ENCODE measurements at regions not wholly inside any gene's neighbourhood (a gene's known extent, or its start where the extent isn't known, plus 50 kb on each side); places are given as distances from the start of the nearest gene placed in this dataset.

DNA sequence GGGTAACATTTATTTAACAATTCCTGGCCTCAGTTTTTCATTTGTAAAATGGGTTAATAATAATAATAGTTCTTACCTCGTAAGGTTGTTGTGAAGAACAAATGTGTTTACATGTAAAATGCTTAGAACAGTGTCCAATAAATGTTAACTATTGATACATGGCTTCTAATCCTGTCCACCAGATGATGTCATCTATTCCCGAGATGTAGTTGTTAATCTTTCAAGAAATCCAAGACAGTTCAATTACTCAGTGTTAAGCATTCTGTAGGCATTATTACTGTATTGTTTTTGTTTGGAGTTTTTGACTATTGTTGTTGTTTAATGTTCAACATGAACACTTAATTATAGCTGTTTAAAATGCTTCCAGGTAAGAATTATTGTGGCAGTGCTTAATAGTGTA, 131.0 kb upstream of the FNDC3A start:
- H3K9ac ChIP-seq (ENCODE audit: low read depth, low read length, poor library complexity): no peak overlapping the region
- no peak overlapping the region for H3K27ac ChIP-seq (replicated peaks; ENCODE audit: low read length)
- no peak overlapping the region for H2BK5ac ChIP-seq (ENCODE audit: low read length)
- no peaks in the 10 kb centered on the region for H3K79me1 ChIP-seq (ENCODE audit: low read depth, low read length)
- H2BK15ac ChIP-seq (ENCODE audit: low read length): no peak overlapping the region
- H4K8ac ChIP-seq (ENCODE audit: low read depth, low read length): no peak overlapping the region
- no peak overlapping the region for H3K4me3 ChIP-seq (ENCODE audit: low read length in 2 of 2)
- H4K91ac ChIP-seq (ENCODE audit: low read depth, low read length, poor library complexity): no peak overlapping the region
- H3K4me2 ChIP-seq (ENCODE audit: insufficient read depth, low read length, poor library complexity, severe bottlenecking): no peak overlapping the region
- H2BK12ac ChIP-seq (ENCODE audit: low read length): no peak overlapping the region
- DNase-seq (ENCODE audit: low spot score): no peak
- no peak overlapping the region for H2AK5ac ChIP-seq (ENCODE audit: low read depth, low read length)
- H3K9me3 ChIP-seq (replicated peaks in 1 of 2; ENCODE audit: control insufficient read depth in 2 of 2, insufficient read depth in 1 of 2, low read depth in 1 of 2, low read length in 2 of 2): peaks cover 0 to 5% of the 10 kb centered on the region in 2 donors
- no peak overlapping the region for H3K4ac ChIP-seq (ENCODE audit: low read length)
- no peaks in the 10 kb centered on the region for H3K27me3 ChIP-seq (ENCODE audit: control insufficient read depth in 3 of 3, insufficient read depth in 3 of 3, low read depth in 1 of 3, low read length in 3 of 3)
- H3K18ac ChIP-seq (ENCODE audit: low read length): no peak overlapping the region
- no peak overlapping the region for H3K14ac ChIP-seq (ENCODE audit: low read length)
- no peak overlapping the region for H3K23ac ChIP-seq (ENCODE audit: low read depth, low read length, poor library complexity)
- H3K36me3 ChIP-seq (replicated peaks in 1 of 2; ENCODE audit: control insufficient read depth in 2 of 2, insufficient read depth in 2 of 2, low read length in 2 of 2): no peaks in the 10 kb centered on the region
- WGBS, 2 donors (ENCODE audit: extremely low coverage in 2 of 2, insufficient read length in 2 of 2, insufficient replicate concordance in 1 of 2): no CpG with 5 or more reads among the region's 2 CpGs
- H3K4me1 ChIP-seq (ENCODE audit: control insufficient read depth in 2 of 2, insufficient read depth in 1 of 2, low read depth in 1 of 2, low read length in 2 of 2): no peaks in the 10 kb centered on the region
- no peak overlapping the region for H2AFZ ChIP-seq (ENCODE audit: low read length)
- H2BK120ac ChIP-seq (ENCODE audit: low read depth, low read length): no peak overlapping the region

DNA sequence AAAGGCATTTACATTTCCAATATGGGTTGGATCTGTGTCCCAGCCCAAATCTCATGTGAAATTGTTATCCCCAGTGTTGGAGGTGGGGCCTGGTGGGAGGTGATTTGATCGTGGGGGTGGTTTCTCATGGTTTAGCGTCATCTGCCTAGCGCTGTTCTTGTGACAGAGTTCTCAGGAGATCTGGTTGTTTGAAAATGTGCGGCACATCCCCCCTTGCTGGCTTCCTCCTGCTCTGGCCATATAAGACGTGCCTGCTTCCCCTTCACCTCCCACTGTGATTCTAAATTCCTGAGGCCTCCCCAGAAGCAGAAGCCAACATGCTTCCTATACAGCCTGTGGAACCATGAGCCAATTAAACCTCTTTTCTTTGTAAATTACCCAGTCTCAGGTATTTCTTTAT, 126.2 kb upstream of the FNDC3A start:
- Histone ChIP-seq H3K27ac (replicated peaks; ENCODE audit: low read length) (no peak overlapping the region), H2BK5ac (ENCODE audit: low read length) (no peak overlapping the region), H3K36me3 (replicated peaks in 1 of 2; ENCODE audit: control insufficient read depth in 2 of 2, insufficient read depth in 2 of 2, low read length in 2 of 2) (no peaks in the 10 kb centered on the region), H4K8ac (ENCODE audit: low read depth, low read length) (no peak overlapping the region), H2BK12ac (ENCODE audit: low read length) (no peak overlapping the region), H2BK15ac (ENCODE audit: low read length) (no peak overlapping the region), H2AFZ (ENCODE audit: low read length) (no peak overlapping the region), H3K18ac (ENCODE audit: low read length) (no peak overlapping the region), H2AK5ac (ENCODE audit: low read depth, low read length) (no peak overlapping the region), H3K4me3 (ENCODE audit: low read length in 2 of 2) (no peak overlapping the region), H3K9me3 (replicated peaks in 1 of 2; ENCODE audit: control insufficient read depth in 2 of 2, insufficient read depth in 1 of 2, low read depth in 1 of 2, low read length in 2 of 2) (peaks cover 0 to 5% of the 10 kb centered on the region in 2 donors), H3K4me2 (ENCODE audit: insufficient read depth, low read length, poor library complexity, severe bottlenecking) (no peak overlapping the region), H3K4me1 (ENCODE audit: control insufficient read depth in 2 of 2, insufficient read depth in 1 of 2, low read depth in 1 of 2, low read length in 2 of 2) (no peaks in the 10 kb centered on the region), H4K91ac (ENCODE audit: low read depth, low read length, poor library complexity) (no peak overlapping the region), H3K9ac (ENCODE audit: low read depth, low read length, poor library complexity) (no peak overlapping the region), H2BK120ac (ENCODE audit: low read depth, low read length) (no peak overlapping the region), H3K4ac (ENCODE audit: low read length) (no peak overlapping the region), H3K14ac (ENCODE audit: low read length) (no peak overlapping the region), H3K27me3 (ENCODE audit: control insufficient read depth in 3 of 3, insufficient read depth in 3 of 3, low read depth in 1 of 3, low read length in 3 of 3) (no peaks in the 10 kb centered on the region), H3K23ac (ENCODE audit: low read depth, low read length, poor library complexity) (no peak overlapping the region), H3K79me1 (ENCODE audit: low read depth, low read length) (no peaks in the 10 kb centered on the region)
- no peak for DNase-seq (ENCODE audit: low spot score)
- no CpG with 5 or more reads among the region's 5 CpGs for WGBS, 2 donors (ENCODE audit: extremely low coverage in 2 of 2, insufficient read length in 2 of 2, insufficient replicate concordance in 1 of 2)

DNA sequence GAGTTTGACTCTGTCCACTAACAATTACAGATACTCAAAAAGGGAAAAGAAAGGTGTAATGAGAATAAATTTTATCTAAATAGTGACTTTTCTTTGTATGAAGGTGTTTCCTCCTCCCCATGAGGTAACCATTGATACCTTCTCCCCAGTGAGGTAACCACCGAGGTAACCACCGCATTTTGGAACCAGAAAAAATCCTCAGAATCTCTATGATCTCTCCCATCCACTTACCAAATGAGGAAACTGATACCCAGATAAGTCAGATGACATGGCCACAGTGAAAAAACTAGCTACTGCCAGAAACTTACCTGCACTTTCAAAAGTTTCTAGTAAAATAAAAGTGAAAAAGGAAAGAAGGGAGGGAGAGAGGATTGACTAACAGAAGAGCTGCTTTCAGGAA, 124.0 kb upstream of the FNDC3A start:
- Histone ChIP-seq H3K4me2 (ENCODE audit: insufficient read depth, low read length, poor library complexity, severe bottlenecking) (no peak overlapping the region), H3K4me1 (ENCODE audit: control insufficient read depth in 2 of 2, insufficient read depth in 1 of 2, low read depth in 1 of 2, low read length in 2 of 2) (no peaks in the 10 kb centered on the region), H2BK15ac (ENCODE audit: low read length) (no peak overlapping the region), H3K9me3 (replicated peaks in 1 of 2; ENCODE audit: control insufficient read depth in 2 of 2, insufficient read depth in 1 of 2, low read depth in 1 of 2, low read length in 2 of 2) (peaks cover 0 to 5% of the 10 kb centered on the region in 2 donors), H4K91ac (ENCODE audit: low read depth, low read length, poor library complexity) (no peak overlapping the region), H2BK120ac (ENCODE audit: low read depth, low read length) (no peak overlapping the region), H3K23ac (ENCODE audit: low read depth, low read length, poor library complexity) (no peak overlapping the region), H3K4ac (ENCODE audit: low read length) (no peak overlapping the region), H3K18ac (ENCODE audit: low read length) (no peak overlapping the region), H3K4me3 (ENCODE audit: low read length in 2 of 2) (no peak overlapping the region), H2AK5ac (ENCODE audit: low read depth, low read length) (no peak overlapping the region), H3K14ac (ENCODE audit: low read length) (no peak overlapping the region), H3K27ac (replicated peaks; ENCODE audit: low read length) (no peak overlapping the region), H2AFZ (ENCODE audit: low read length) (no peak overlapping the region), H2BK12ac (ENCODE audit: low read length) (no peak overlapping the region), H3K9ac (ENCODE audit: low read depth, low read length, poor library complexity) (no peak overlapping the region), H3K79me1 (ENCODE audit: low read depth, low read length) (no peaks in the 10 kb centered on the region), H3K27me3 (ENCODE audit: control insufficient read depth in 3 of 3, insufficient read depth in 3 of 3, low read depth in 1 of 3, low read length in 3 of 3) (no peaks in the 10 kb centered on the region), H3K36me3 (replicated peaks in 1 of 2; ENCODE audit: control insufficient read depth in 2 of 2, insufficient read depth in 2 of 2, low read length in 2 of 2) (no peaks in the 10 kb centered on the region), H2BK5ac (ENCODE audit: low read length) (no peak overlapping the region), H4K8ac (ENCODE audit: low read depth, low read length) (no peak overlapping the region)
- WGBS, 2 donors (ENCODE audit: extremely low coverage in 2 of 2, insufficient read length in 2 of 2, insufficient replicate concordance in 1 of 2): no CpG with 5 or more reads among the region's 2 CpGs
- no peak for DNase-seq (ENCODE audit: low spot score)

DNA sequence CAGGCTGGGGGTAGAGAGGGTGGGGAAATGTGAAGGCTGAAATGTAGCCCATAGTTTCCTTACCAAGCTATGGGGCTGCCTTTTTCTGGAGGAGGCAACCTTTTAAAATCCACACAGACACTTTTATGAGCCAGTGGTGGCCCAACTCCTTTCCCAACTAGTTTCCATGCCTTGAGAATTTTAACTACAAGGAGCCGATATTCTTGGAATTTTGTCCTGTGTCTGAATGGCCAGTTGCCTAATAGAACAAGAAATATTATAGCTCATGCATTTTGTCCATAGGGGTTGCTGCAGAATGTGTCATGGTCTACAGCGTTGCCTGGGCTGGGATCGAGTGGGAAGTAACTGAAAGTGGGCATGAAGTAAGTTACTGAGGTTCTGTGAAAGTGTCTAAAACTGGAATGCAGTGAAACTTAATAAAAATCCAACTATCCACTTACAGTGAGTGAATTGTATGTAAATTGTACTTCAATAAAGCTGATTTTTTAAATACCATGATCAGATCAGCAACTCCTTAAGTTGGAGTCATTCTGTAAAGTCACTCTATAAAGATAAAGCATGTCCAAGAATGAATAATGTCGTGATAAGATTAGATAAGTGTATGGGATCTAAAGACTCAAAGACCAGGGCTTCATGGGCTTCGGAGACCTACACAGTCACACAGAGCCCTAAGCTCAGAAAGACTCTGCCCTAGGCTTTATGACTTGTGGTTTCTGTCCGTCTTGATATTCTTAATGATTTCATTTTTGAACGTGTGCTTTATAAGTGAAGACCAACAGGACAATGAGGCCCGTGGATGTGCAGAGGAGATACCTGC, 122.6 kb upstream of the FNDC3A start:
- Histone ChIP-seq H3K4me2 (ENCODE audit: insufficient read depth, low read length, poor library complexity, severe bottlenecking) (no peak overlapping the region), H2AK5ac (ENCODE audit: low read depth, low read length) (no peak overlapping the region), H3K27ac (replicated peaks; ENCODE audit: low read length) (no peak overlapping the region), H3K79me1 (ENCODE audit: low read depth, low read length) (no peaks in the 10 kb centered on the region), H4K91ac (ENCODE audit: low read depth, low read length, poor library complexity) (no peak overlapping the region), H3K14ac (ENCODE audit: low read length) (no peak overlapping the region), H3K4me3 (ENCODE audit: low read length in 2 of 2) (no peak overlapping the region), H2BK120ac (ENCODE audit: low read depth, low read length) (no peak overlapping the region), H3K4me1 (ENCODE audit: control insufficient read depth in 2 of 2, insufficient read depth in 1 of 2, low read depth in 1 of 2, low read length in 2 of 2) (no peaks in the 10 kb centered on the region), H2BK15ac (ENCODE audit: low read length) (no peak overlapping the region), H3K23ac (ENCODE audit: low read depth, low read length, poor library complexity) (no peak overlapping the region), H2BK12ac (ENCODE audit: low read length) (no peak overlapping the region), H2BK5ac (ENCODE audit: low read length) (no peak overlapping the region), H2AFZ (ENCODE audit: low read length) (no peak overlapping the region), H3K9ac (ENCODE audit: low read depth, low read length, poor library complexity) (no peak overlapping the region), H3K36me3 (replicated peaks in 1 of 2; ENCODE audit: control insufficient read depth in 2 of 2, insufficient read depth in 2 of 2, low read length in 2 of 2) (no peaks in the 10 kb centered on the region), H3K27me3 (ENCODE audit: control insufficient read depth in 3 of 3, insufficient read depth in 3 of 3, low read depth in 1 of 3, low read length in 3 of 3) (no peaks in the 10 kb centered on the region), H4K8ac (ENCODE audit: low read depth, low read length) (no peak overlapping the region), H3K4ac (ENCODE audit: low read length) (no peak overlapping the region), H3K9me3 (replicated peaks in 1 of 2; ENCODE audit: control insufficient read depth in 2 of 2, insufficient read depth in 1 of 2, low read depth in 1 of 2, low read length in 2 of 2) (peaks cover 0 to 4% of the 10 kb centered on the region in 2 donors), H3K18ac (ENCODE audit: low read length) (no peak overlapping the region)
- WGBS, 2 donors (ENCODE audit: extremely low coverage in 2 of 2, insufficient read length in 2 of 2, insufficient replicate concordance in 1 of 2): no CpG with 5 or more reads among the region's 8 CpGs
- no peak for DNase-seq (ENCODE audit: low spot score)
